Motor neuron (in vitro differentiated cells): ENCODE measurements at regions not wholly inside any gene's neighbourhood (a gene's known extent, or its start where the extent isn't known, plus 50 kb on each side); places are given as distances from the start of the nearest gene placed in this dataset.

Experiments used
- ATAC-seq, 8 experiments: fragments of 200-7000 bp; cut with Tn5 transposase; replicated peaks in 6 of 8; 2 replicates each; pipeline ENCODE4 v1.8.0; 2021; ENCODE audit warnings: mild to moderate bottlenecking in 8 of 8, moderate library complexity in 8 of 8
- H3K27ac ChIP-seq, 2 donors: fragments of 250-450 bp; sonication (Bioruptor Pico); 2 replicates each; pipeline ENCODE4 v1.9.0; 2021; ENCODE audit warnings: antibody characterized with exemption in 2 of 2, mild to moderate bottlenecking in 2 of 2, moderate library complexity in 1 of 2
- H3K4me1 ChIP-seq, 2 donors: fragments of 250-450 bp; sonication (Bioruptor Pico); replicated peaks in 1 of 2; 2 replicates each; pipeline ENCODE4 v1.6.1; 2021; ENCODE audit warnings: antibody characterized with exemption in 2 of 2, mild to moderate bottlenecking in 2 of 2, moderate library complexity in 1 of 2
- H3K4me3 ChIP-seq, 5 donors: fragments of 250-450 bp; sonication (Bioruptor Pico); 2 replicates each; pipeline ENCODE4 v1.9.0; 2021; ENCODE audit warnings: antibody characterized with exemption in 5 of 5, mild to moderate bottlenecking in 5 of 5, moderate library complexity in 4 of 5
- WGBS, 10 experiments: fragments of 450-650 bp; shearing (Covaris generic); methylation state at CpG; one replicate each; pipeline ENCODE4 v1.0.0; 2022; 5-methylcytosine and 5-hydroxymethylcytosine counted together
- in situ Hi-C, 9 experiments: fragments of 400-800 bp; cut with MboI; loops; one replicate each; pipeline ENCODE4 v1.15.0; 2021; ENCODE audit warnings: low sequenced_read_pairs in 9 of 9, low pct_unique_long_range_greater_than_20kb in 2 of 9; ENCODE audit not compliant: unreplicated experiment in 9 of 9

DNA sequence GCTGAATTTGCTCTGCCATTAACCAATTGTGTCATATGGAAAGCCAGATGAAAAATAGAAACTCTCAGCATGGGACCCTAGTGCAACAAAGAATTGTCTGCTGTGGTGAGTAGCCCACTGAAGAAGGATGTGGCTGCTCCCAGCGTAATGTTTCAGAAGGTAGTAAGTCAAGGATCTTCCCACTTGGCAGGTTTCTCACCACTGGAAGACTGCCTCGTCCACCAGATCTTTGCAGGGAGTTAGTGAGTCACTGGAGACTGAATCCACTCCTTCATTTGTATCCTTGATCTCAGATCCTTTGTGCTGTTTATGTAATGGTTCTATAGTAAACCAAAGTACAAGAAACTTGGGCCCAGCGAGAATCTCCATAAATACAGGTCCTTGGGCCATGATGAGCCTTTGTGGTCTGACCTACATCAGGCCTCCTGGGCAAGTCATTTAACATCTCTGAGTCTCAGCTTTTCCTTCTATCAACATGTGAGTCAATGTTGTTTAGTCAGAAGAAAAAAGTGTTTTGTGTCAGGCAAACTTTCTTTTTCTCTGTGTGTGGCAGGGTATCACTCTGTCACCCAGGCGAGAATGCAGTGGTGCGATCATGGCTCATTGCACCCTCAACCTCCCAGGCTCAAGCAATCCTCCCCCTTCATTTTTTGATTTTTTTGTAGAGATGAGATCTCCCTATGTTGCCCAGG, 78.0 kb upstream of the CCDC160 start:
- no peaks in the 10 kb centered on the region for H3K4me1 ChIP-seq
- no peak for ATAC-seq
- WGBS, 10 experiments = 61 to 100% (median 66%) methylated on average over 1 to 4 of the region's 5 CpGs; no CpG with 5 or more reads in 6 of the 10 experiments
- in situ Hi-C loops = no loop called here
- H3K4me3 ChIP-seq = no peak overlapping the region
- H3K27ac ChIP-seq = no peak overlapping the region

- Histone ChIP-seq H3K4me3 (no peak overlapping the region), H3K4me1 (no peaks in the 10 kb centered on the region), H3K27ac (no peak overlapping the region)
- 0 to 82% (median 40%) methylated on average over 1 to 2 of the region's 2 CpGs; no CpG with 5 or more reads in 5 of the 10 experiments for WGBS, 10 experiments
- ATAC-seq = no peak
- in situ Hi-C loops = no loop called here
These were observed 75.8 kb upstream of the CCDC160 start for GRCh38 chrX:134161162-134161561.

- no peak overlapping the region for H3K4me3 ChIP-seq
- in situ Hi-C loops = no loop called here
- no peak overlapping the region for H3K27ac ChIP-seq
- H3K4me1 ChIP-seq = no peaks in the 10 kb centered on the region
- no peak for ATAC-seq
These were observed 75.0 kb upstream of the CCDC160 start for GRCh38 chrX:134162032-134162431.

DNA sequence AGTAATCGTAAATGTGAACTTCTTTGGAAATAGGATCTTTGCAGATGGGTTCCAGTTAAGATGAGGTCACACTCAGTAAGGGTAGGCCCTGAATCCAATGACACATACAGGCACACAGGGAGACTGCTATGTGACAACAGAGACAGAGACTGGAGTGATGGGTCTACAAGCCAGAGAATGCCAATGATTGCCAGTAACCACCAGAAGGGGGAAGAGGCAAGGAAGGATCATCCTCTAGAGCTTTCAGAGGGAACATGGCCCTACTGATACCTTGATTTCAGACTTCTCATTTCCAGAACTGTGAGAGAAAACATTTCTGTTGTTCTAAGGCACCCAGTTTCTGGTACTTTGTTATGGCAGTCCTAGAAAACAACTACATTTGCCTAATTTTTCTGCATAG, 73.1 kb upstream of the CCDC160 start:
- Histone ChIP-seq H3K27ac (no peak overlapping the region), H3K4me1 (no peaks in the 10 kb centered on the region), H3K4me3 (no peak overlapping the region)
- 33 to 45% methylated on average over 1 of the region's 1 CpG; no CpG with 5 or more reads in 8 of the 10 experiments for WGBS, 10 experiments
- no peak for ATAC-seq
- in situ Hi-C loops = no loop called here

DNA sequence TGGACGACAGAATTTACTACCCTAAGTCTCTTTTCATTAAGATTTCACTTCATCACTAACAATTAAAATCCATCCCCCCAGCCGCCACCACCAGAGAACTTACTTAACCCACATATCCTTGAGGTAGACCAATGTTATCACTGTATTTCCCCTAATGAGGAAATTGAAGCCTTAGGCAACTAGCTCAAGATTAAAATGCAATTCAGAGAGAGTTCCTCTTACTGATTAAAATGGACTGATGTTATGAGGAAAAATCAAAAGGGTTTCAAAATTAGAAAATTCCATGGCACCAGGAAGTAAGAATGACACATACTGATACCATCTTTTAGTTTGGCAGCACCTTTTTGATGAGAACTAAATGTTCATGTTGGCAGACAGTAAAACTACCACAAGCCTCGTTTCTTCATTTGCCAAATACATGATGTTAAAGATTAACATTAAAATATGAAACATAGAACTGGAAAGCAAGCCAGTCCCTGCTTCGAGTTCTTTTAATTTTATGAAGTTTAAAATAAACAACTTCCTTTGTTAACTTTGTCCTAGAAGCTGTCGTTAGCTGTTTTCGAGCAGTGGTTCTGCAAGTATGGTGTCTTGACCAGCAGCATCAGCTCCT, 69.3 kb upstream of the CCDC160 start:
- Histone ChIP-seq H3K4me3 (no peak overlapping the region), H3K27ac (no peak overlapping the region), H3K4me1 (peaks cover 0 to 2% of the 10 kb centered on the region in 2 donors)
- in situ Hi-C loops = no loop called here
- WGBS, 10 experiments = 0 to 100% (median 47%) methylated on average over 1 to 6 of the region's 6 CpGs; no CpG with 5 or more reads in 4 of the 10 experiments
- no peak for ATAC-seq

DNA sequence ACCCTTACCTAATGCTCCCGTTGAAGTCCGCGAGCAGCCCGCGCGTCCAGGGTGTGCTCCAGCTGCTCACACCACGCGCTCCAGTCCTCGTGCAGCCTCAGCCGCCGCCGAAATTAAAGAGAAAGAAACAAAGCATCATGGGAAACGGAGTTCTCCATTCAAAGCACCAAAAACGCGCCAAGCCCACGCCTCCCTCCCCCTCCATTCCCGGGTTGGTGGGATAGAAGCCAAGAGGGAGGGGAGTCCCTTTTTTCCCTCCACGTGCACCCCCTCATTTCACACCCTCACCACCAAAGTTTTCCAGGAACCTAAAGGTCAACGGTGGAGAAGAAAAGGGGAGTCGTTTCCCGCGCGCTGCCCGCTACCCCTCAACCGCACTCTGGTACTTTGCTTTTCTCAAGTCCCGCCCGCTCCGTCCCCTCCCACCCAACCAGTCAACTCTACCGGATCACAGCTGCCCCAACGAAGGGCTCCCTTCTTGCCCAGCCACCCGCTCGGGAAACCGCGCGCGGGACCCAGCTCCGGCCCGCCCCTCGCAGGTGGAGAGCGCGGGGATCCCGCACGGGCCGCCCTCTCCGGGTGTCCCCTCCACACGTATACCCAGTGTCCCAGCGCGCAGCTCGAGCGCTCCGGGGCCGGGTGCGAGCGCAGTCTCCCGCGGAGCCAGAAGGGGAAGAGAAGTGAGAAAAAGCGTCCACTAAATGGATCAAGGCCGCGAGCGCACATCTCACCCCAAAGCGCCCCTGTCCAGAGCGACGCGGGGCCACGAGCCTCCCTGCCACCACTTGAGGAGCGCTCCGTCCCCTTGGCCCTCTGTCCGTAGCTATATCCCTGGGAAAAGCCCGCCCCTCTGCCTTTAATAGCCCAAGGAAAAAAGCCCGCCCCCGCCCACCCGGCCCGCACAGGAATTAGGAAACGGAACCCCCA, 65.1 kb upstream of the CCDC160 start:
- H3K4me3 ChIP-seq = peak overlapping the region; percentile 41 to 60 (median 56)
- WGBS, 10 experiments = 0 to 43% methylated on average over 3 to 8 of the region's 74 CpGs; no CpG with 5 or more reads in 8 of the 10 experiments
- ATAC-seq = peak; percentile 40 to 75 (median 69)
- peak overlapping the region in 1 of 2 donors; percentile 48 for H3K27ac ChIP-seq
- H3K4me1 ChIP-seq = peaks cover 10 to 14% of the 10 kb centered on the region in 2 donors
- in situ Hi-C loops = no loop called here

DNA sequence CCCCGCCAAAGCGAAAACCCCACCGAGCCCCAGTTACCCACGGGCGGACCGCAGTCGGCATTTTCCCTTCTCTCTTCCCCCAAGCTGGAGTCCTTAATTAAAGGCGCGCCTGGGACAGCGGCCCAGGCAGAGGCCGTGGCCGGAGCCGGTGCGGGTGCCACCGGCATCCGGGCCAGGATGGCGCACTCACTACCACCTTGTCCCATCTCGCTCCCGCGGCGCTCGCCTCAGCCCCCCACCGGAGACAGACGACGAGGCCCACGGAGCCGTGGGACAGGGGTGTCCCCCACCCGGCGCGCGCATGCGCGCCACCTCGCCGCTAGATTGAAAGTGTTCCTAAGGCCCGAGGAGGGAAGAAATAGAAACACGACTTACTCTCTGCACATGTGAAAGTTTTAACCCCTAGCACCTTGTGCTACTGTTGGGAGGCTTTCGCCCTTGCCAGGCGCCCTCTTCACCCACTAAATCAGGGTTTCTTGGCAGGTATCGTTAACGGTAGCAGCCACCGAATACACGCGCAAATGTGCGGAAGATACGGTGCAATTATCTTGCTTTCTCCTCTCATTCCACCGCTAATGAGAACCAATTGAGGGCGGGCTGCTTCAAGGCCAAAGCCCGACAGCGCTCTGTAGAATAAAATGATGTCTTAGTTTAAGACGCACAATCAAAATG, 64.3 kb upstream of the CCDC160 start:
- Histone ChIP-seq H3K4me3 (peak overlapping the region; percentile 41 to 60 (median 56)), H3K27ac (peak overlapping the region in 1 of 2 donors; percentile 45), H3K4me1 (peaks cover 10 to 14% of the 10 kb centered on the region in 2 donors)
- ATAC-seq = peak; percentile 65 to 78 (median 74)
- in situ Hi-C loops = no loop called here
- 0 to 51% (median 0%) methylated on average over 1 to 6 of the region's 51 CpGs; no CpG with 5 or more reads in 6 of the 10 experiments for WGBS, 10 experiments

DNA sequence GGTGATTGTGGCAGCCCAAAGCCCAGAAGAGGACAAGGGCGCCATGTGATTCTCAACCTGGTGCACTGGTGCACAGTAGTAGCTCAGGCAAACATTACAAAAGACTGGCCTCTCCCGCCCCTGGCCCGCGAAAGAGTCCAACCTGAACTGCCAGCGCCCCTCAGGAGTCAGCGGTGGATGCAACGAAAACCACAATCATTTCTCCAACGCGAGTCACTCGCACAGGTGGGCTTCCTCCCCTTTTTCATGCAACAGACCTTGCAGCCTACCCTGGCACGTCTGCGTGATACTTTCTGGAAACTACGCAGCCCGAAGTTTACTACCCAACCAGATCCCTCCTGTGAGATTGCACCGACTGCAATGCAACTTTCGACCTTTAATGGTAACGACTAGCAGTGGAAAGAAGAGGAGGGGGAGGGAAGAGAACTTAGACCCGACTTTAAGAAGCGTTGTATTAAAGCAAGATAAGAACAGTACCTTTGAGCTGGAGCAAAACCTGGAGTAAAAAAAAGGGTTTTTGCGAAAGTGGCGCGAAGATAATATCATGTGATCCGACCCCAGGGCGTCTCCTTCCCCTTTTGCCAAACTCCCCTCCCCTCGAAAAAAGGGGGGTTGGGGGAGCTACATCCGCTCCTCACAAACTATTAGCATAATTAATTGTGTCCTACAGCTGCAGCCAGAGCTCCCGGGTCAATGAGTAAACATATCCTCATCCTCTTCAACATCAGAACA, 63.3 kb upstream of the CCDC160 start:
- ATAC-seq = no peak

GRCh38 chrX:134174273-134174660, 62.7 kb upstream of the CCDC160 start:
- no peak overlapping the region for H3K27ac ChIP-seq
- in situ Hi-C loops = no loop called here
- peaks cover 10 to 14% of the 10 kb centered on the region in 2 donors for H3K4me1 ChIP-seq
- ATAC-seq = no peak
- peak overlapping the region in 2 of 5 donors; percentile 56 to 58 for H3K4me3 ChIP-seq
- WGBS, 10 experiments = 0 to 20% (median 13%) methylated on average over 1 to 4 of the region's 4 CpGs; no CpG with 5 or more reads in 6 of the 10 experiments

More for the DNA sequence above, 63.3 kb upstream of the CCDC160 start:
- peak overlapping the region in 1 of 2 donors; percentile 45 for H3K27ac ChIP-seq
- peaks cover 10 to 14% of the 10 kb centered on the region in 2 donors for H3K4me1 ChIP-seq
- in situ Hi-C loops = no loop called here
- peak overlapping the region; percentile 41 to 60 (median 56) for H3K4me3 ChIP-seq
- WGBS, 10 experiments = 0 to 44% (median 13%) methylated on average over 1 to 20 of the region's 27 CpGs; no CpG with 5 or more reads in 5 of the 10 experiments

- Histone ChIP-seq H3K4me1 (peaks cover 10 to 14% of the 10 kb centered on the region in 2 donors), H3K4me3 (no peak overlapping the region), H3K27ac (peak overlapping the region in 1 of 2 donors; percentile 58)
- in situ Hi-C loops = no loop called here
- 0 to 50% (median 0%) methylated on average over 1 of the region's 9 CpGs; no CpG with 5 or more reads in 7 of the 10 experiments for WGBS, 10 experiments
- ATAC-seq = no peak
These were observed 62.1 kb upstream of the CCDC160 start for GRCh38 chrX:134174859-134175258.

DNA sequence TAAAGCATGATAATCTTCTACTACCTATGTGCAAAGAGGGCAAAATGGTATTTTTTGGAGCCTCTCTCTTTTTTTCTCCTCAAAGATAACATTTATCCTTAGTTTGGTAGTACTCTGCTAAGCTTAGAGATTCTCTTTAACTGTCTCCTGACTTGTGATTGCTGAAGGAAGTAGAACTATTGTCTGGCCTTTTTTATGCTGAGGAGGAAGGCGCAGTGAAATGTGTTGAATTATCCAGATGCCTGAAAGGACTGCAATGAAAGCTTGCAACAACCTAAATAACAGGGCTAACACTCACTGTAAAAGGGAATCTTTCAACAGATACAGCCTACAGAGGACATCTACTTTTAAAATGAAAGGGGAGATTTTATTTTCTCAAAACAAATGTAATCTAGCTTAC, 59.5 kb upstream of the CCDC160 start:
- Histone ChIP-seq H3K4me1 (peaks cover 15 to 19% of the 10 kb centered on the region in 2 donors), H3K4me3 (no peak overlapping the region), H3K27ac (no peak overlapping the region)
- in situ Hi-C loops = no loop called here
- ATAC-seq = no peak
- 25 to 40% methylated on average over 1 of the region's 1 CpG; no CpG with 5 or more reads in 8 of the 10 experiments for WGBS, 10 experiments
